GM10266 (cell line): ENCODE measurements at regions not wholly inside any gene's neighbourhood (a gene's known extent, or its start where the extent isn't known, plus 50 kb on each side); places are given as distances from the start of the nearest gene placed in this dataset.

Source experiments
- DNase-seq: peaks from one replicate; pipeline ENCODE4 v3.0.0; 2012; ENCODE audit errors: extremely low spot score
- TF ChIP-seq, protein P1 (sequence below): IDR thresholded peaks from 2 replicates; pipeline ENCODE4 v1.5.1; 2012; ENCODE audit warnings: mild to moderate bottlenecking, low read depth; ENCODE audit not compliant: control insufficient read depth, insufficient read depth; ENCODE audit errors: missing control alignments

DNA sequence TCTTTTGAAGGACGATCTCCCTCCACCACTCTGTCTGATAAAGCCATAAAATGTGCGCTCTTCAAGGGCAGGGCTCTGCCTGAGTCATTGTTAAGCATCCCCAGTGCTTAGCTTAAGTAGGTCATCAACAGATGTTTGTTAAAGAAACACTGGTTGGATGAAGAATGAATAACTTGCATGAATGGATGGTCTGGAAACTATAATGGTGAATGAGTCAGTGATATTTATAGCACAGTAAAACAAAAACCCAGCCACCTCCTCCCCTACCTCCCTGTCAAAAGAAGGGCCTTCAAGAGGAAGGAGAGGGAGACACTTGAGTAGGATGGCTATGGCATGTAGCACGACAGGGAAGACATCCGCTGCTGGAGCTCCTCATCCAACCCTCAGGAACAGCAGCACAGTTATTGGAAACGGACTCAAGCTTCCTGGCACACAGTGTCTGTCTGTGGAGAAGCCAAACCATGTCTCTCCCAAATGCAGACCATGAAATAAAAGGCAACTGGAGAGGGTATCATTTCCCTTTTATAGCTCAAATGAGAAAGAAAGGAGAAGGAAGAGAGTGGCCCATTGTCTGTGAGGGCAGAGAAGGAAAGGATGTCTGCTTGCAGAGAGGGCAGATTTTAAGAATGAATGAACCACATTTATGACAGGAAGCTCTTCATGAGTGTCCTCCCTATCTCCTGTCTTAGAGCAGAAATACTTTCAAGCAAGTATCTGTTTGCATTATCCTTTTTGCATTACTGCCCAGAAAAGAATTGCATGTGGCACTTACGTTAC is 183.5 kb upstream of the UBL3 start:
- TF ChIP-seq, protein P1, sequence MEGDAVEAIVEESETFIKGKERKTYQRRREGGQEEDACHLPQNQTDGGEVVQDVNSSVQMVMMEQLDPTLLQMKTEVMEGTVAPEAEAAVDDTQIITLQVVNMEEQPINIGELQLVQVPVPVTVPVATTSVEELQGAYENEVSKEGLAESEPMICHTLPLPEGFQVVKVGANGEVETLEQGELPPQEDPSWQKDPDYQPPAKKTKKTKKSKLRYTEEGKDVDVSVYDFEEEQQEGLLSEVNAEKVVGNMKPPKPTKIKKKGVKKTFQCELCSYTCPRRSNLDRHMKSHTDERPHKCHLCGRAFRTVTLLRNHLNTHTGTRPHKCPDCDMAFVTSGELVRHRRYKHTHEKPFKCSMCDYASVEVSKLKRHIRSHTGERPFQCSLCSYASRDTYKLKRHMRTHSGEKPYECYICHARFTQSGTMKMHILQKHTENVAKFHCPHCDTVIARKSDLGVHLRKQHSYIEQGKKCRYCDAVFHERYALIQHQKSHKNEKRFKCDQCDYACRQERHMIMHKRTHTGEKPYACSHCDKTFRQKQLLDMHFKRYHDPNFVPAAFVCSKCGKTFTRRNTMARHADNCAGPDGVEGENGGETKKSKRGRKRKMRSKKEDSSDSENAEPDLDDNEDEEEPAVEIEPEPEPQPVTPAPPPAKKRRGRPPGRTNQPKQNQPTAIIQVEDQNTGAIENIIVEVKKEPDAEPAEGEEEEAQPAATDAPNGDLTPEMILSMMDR: no peak

DNA sequence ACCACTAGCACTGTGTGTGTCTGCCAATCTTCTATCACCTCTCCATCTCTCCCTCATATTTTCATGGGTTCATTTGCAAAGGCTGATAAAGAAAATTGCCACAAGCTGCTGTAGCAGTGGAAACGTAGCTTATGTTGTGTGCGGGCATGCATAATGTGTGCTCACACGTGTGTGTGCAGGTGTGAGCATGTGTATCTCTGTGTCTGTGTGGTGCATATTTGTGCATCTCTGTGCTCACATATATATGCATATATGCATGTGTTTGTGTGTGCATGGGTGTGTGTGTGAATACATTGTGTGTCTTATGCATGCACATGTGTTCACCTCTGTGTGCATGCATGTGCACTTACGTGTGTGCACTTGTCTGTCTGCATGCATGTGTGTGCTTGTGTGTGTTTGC is 181.8 kb upstream of the UBL3 start:
- DNase-seq: no peak
- TF ChIP-seq, protein P1: no peak

More for the DNA sequence above, 183.5 kb upstream of the UBL3 start:
- DNase-seq: no peak

DNA sequence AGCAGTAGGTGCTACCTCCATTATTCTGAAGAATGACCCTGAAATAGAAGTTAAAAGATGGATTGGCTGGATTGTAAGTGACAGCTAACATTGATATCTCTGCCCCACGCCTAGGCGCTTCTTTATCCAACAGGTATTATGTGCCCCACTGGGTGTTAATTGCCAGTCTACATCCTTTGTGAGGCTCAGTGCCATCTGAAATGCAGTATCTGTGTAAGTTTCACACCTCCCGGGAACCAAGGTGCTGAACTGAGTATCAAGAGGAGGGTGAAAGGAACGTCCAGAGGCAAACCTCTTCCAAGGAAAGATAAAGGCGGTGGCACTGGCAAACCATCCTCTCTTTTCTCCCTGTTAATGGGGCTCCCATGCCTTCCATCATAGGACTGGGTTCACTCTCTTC is 181.1 kb upstream of the UBL3 start:
- TF ChIP-seq, protein P1: no peak
- DNase-seq: no peak

DNA sequence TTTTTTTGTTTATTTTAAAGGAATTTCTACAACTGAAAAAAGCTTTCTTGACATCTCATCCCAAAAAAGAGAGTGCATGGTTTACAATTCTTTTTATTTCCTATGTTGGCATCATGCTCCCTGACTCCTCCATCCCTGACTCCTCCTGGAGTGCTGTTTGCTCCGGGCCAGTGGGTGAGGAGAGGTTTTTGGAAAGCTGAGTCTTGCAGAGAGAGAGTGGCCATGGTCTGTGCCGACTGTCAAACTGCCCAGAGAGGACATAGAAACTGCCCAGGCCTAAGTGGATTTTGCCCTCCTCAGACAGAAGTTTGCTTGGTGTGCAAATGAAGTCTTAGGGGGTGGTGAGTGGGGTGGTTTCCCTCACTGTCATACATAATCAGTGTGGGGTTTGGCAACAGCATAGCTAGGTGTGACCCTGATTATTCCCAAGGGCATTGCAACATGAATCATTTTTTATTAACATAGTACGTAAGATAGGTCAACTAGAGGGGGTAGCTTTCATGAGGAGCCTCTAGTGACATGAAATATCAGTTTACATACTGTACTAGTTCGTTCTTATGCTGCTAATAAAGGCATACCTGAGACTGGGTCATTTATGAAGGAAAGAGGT is 179.8 kb upstream of the UBL3 start:
- TF ChIP-seq, protein P1: no peak
- DNase-seq: no peak

DNA sequence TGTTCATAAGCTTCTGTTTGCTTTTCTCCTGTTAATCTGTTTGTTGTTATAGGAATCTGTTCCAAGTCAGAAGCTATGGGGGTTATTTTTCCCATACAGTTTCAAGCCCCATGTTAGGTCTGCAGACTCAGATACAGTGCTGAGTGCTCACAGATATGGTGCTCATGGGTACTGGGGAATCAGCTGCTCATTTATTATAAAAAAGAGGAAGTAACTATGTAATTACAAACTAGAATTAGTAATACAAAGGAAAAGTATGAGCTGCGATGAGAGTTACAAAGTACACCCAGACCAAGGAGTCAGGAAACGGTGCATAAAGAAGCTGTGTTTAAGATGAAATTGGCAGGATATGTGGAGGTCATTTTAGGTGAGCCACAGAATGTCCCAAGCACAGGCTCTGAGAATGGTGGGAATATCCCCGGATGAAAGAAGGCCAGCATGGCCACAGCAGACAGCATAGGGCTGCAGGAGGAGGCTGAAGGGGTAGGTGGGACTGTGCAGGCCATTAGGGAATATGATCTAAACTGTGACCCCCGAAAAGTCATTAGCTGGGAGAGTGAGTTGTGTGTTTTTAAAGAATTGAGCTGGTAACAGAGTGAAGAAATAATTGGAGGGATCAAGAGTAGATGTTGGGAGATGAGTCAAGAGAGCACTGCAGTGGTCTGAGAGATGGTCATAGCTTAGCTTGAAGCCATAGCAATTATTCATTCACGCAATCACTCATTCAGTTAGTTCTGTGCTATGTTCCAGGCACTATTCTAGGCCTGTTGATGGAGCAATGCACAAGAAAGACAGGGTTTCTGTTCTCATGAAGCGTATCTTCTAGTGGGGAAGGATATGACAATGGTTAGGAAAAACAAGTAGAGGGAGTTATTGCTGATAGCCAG is 177.4 kb upstream of the UBL3 start:
- TF ChIP-seq, protein P1: no peak
- no peak for DNase-seq

DNA sequence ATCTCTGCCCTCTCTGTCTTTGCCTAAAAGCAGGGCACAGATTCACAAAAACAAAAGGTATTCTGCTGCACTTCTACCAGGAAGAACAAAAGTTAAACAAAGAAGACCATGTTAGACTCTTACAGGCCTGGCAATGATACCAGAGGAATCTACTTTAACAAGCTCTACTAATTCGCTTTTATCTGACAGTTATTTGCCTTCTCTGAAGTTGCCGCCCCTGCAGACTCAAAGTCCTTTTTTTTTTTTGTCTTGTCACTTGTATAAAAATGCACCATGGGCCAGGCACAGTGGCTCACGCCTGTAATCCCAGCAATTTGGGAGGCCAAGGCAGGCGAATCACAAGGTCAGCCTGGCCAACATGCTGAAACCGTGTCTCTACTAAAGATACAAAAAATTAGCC is 176.5 kb upstream of the UBL3 start:
- TF ChIP-seq, protein P1: no peak
- no peak for DNase-seq
